ENCODE measurements at regions not wholly inside any gene's neighbourhood (a gene's known extent, or its start where the extent isn't known, plus 50 kb on each side); places are given as distances from the start of the nearest gene placed in this dataset.

- TF ChIP-seq ZNF532 (CRISPR knock-in tag; IDR thresholded peaks at IDR 0.05; ENCODE audit: borderline replicate concordance), result no peak
- no peak for TF ChIP-seq CTCF (IDR thresholded peaks at IDR 0.05)
- no peak for TF ChIP-seq SP1 (CRISPR knock-in tag; conservative IDR thresholded peaks at IDR 0.05)
- TF ChIP-seq NR2C2 (CRISPR knock-in tag; IDR thresholded peaks at IDR 0.05), result no peak
- TF ChIP-seq GABPB1 (CRISPR knock-in tag; IDR thresholded peaks at IDR 0.05), result no peak
- TF ChIP-seq TEAD4 (CRISPR knock-in tag; IDR thresholded peaks at IDR 0.05), result no peak
- TF ChIP-seq FOXJ3 (CRISPR knock-in tag; IDR thresholded peaks at IDR 0.05; ENCODE audit: borderline replicate concordance), result no peak
- no peak for TF ChIP-seq NFYB (CRISPR knock-in tag; conservative IDR thresholded peaks at IDR 0.05; ENCODE audit: low read depth)
Measured at GRCh38 chr4:114286262-114286810, 306.9 kb upstream of the ARSJ start.

Data from WTC11 (cell line).